H1 (cell line): ENCODE measurements at regions not wholly inside any gene's neighbourhood (a gene's known extent, or its start where the extent isn't known, plus 50 kb on each side); places are given as distances from the start of the nearest gene placed in this dataset.

ENCODE experiments used
- CTCF ChIA-PET: fragments of 300-600 bp; sonication (Branson Sonifier 250); formaldehyde crosslinking; loops from one replicate; lab custom pipeline; 2021; ENCODE audit not compliant: partially characterized antibody; lab: Charles Lee
- POLR2A ChIA-PET: fragments of 300-600 bp; sonication (Branson Sonifier 250); formaldehyde crosslinking; loops from one replicate; lab custom pipeline; 2021; ENCODE audit warnings: inconsistent platforms; ENCODE audit not compliant: partially characterized antibody; lab: Charles Lee
- DNase-seq, 2 experiments: peaks; one replicate each; pipeline versions ENCODE4 v3.0.0 to v3.0.0-alpha.2; 2010 to 2022; ENCODE audit warnings: low spot score in 2 of 2, low read depth in 1 of 2, mixed read lengths in 1 of 2
- FAIRE-seq: peaks from 2 replicates; lab custom pipeline; 2011; peaks lifted over from hg19 to GRCh38; lab: Jason Lieb, UNC
- H2AFZ ChIP-seq: 2 replicates; pipeline ENCODE4 v1.8.1; 2012; ENCODE audit warnings: low read length, inconsistent platforms
- H2AK5ac ChIP-seq: 2 replicates; pipeline ENCODE4 v1.6.1; 2013; ENCODE audit warnings: low read depth, low read length
- H2BK120ac ChIP-seq: replicated peaks from 2 replicates; pipeline ENCODE3; 2013; ENCODE audit warnings: low read depth, low read length, inconsistent platforms
- H2BK12ac ChIP-seq: 2 replicates; pipeline ENCODE4 v1.6.1; 2013; ENCODE audit warnings: low read depth, low read length
- H2BK15ac ChIP-seq: 2 replicates; pipeline ENCODE4 v1.6.1; 2013; ENCODE audit warnings: low read length
- H2BK20ac ChIP-seq: 2 replicates; pipeline ENCODE4 v1.6.1; 2013; ENCODE audit warnings: low read length
- H2BK5ac ChIP-seq: 2 replicates; pipeline ENCODE4 v1.6.1; 2013; ENCODE audit warnings: low read depth, low read length
- H3K14ac ChIP-seq: 2 replicates; pipeline ENCODE4 v1.6.1; 2013; ENCODE audit warnings: inconsistent platforms; ENCODE audit not compliant: insufficient read length
- H3K18ac ChIP-seq: 2 replicates; pipeline ENCODE4 v1.6.1; 2013; ENCODE audit warnings: low read length; ENCODE audit errors: extremely low read depth
- H3K23ac ChIP-seq: 2 replicates; pipeline ENCODE4 v1.6.1; 2013; ENCODE audit warnings: inconsistent platforms; ENCODE audit not compliant: insufficient read length
- H3K23me2 ChIP-seq: 2 replicates; pipeline ENCODE4 v1.6.1; 2013; ENCODE audit warnings: low read depth, low read length
- H3K27ac ChIP-seq: 2 replicates; pipeline ENCODE4 v1.6.1; 2011; ENCODE audit warnings: low read depth, low read length, inconsistent platforms
- H3K27me3 ChIP-seq, 4 experiments: replicated peaks in 1 of 4; 1 replicate in 1 of 4; 2 replicates in 3 of 4; pipeline versions ENCODE4 v1.6.1 to v1.8.1; 2011 to 2013; ENCODE audit warnings: low read length in 3 of 4, mild to moderate bottlenecking in 3 of 4, inconsistent platforms in 2 of 4, mixed read lengths in 2 of 4, moderate library complexity in 1 of 4; ENCODE audit not compliant: control insufficient read depth in 3 of 4, insufficient read depth in 3 of 4; ENCODE audit errors: extremely low read depth in 1 of 4
- H3K36me3 ChIP-seq, 4 experiments: 2 replicates each; pipeline versions ENCODE4 v1.6.1 to v1.8.1; 2011 to 2013; ENCODE audit warnings: mild to moderate bottlenecking in 4 of 4, low read length in 3 of 4, moderate library complexity in 2 of 4, control low read depth in 1 of 4, inconsistent platforms in 1 of 4; ENCODE audit not compliant: insufficient read depth in 4 of 4, control insufficient read depth in 2 of 4
- H3K4ac ChIP-seq: replicated peaks from 2 replicates; pipeline ENCODE3; 2013; ENCODE audit warnings: low read length, low read depth, mixed read lengths, inconsistent platforms; ENCODE audit not compliant: insufficient read length
- H3K4me1 ChIP-seq, 4 experiments: replicated peaks in 1 of 4; 1 replicate in 1 of 4; 2 replicates in 3 of 4; pipeline versions ENCODE4 v1.6.1 to v1.8.1; 2011 to 2013; ENCODE audit warnings: low read length in 3 of 4, inconsistent platforms in 2 of 4, mixed read lengths in 1 of 4; ENCODE audit not compliant: insufficient read depth in 4 of 4, control insufficient read depth in 3 of 4
- H3K4me2 ChIP-seq, 2 experiments: 2 replicates each; pipeline versions ENCODE4 v1.6.1 to v1.8.1; 2011 to 2013; ENCODE audit warnings: low read depth in 2 of 2, low read length in 2 of 2, control low read depth in 1 of 2, inconsistent platforms in 1 of 2, mild to moderate bottlenecking in 1 of 2; ENCODE audit not compliant: insufficient read depth in 1 of 2
- H3K4me3 ChIP-seq, 4 experiments: fragments of 200-600, 300-600 bp in 1 of 4; sonication (generic), shearing (Covaris generic), sonication (Bioruptor Twin) in 1 of 4; 2 replicates each; pipeline versions ENCODE4 v1.5.1 to v1.8.1; 2011 to 2016; ENCODE audit warnings: low read length in 4 of 4, low read depth in 3 of 4, control low read depth in 2 of 4, inconsistent platforms in 2 of 4, mild to moderate bottlenecking in 2 of 4, mixed read lengths in 1 of 4, moderate library complexity in 1 of 4; ENCODE audit not compliant: insufficient read depth in 2 of 4; ENCODE audit errors: extremely low read depth in 1 of 4
- H3K56ac ChIP-seq: replicated peaks from 2 replicates; pipeline ENCODE3; 2013; ENCODE audit warnings: low read depth, mild to moderate bottlenecking, mixed read lengths, low read length, inconsistent platforms; ENCODE audit not compliant: insufficient read length
- H3K79me1 ChIP-seq: 2 replicates; pipeline ENCODE4 v1.6.1; 2013; ENCODE audit warnings: low read depth, low read length, control low read depth
- H3K79me2 ChIP-seq, 2 experiments: 2 replicates each; pipeline versions ENCODE4 v1.6.1 to v1.8.1; 2012 to 2013; ENCODE audit warnings: low read length in 2 of 2, mild to moderate bottlenecking in 2 of 2, inconsistent platforms in 1 of 2; ENCODE audit not compliant: insufficient read depth in 2 of 2, control insufficient read depth in 1 of 2
- H3K9ac ChIP-seq, 4 experiments: replicated peaks in 1 of 4; 1 replicate in 1 of 4; 2 replicates in 3 of 4; pipeline versions ENCODE4 v1.6.1 to v1.8.1; 2011 to 2013; ENCODE audit warnings: low read depth in 3 of 4, low read length in 3 of 4, control low read depth in 2 of 4, mild to moderate bottlenecking in 2 of 4, moderate library complexity in 2 of 4, inconsistent platforms in 1 of 4; ENCODE audit errors: extremely low read depth in 1 of 4
- H3K9me3 ChIP-seq, 2 experiments: 2 replicates each; pipeline versions ENCODE4 v1.6.1 to v1.8.1; 2012 to 2013; ENCODE audit warnings: mild to moderate bottlenecking in 2 of 2, moderate library complexity in 2 of 2, control low read depth in 1 of 2, inconsistent platforms in 1 of 2, low read depth in 1 of 2, low read length in 1 of 2, mixed read lengths in 1 of 2; ENCODE audit not compliant: insufficient read depth in 2 of 2
- H4K20me1 ChIP-seq, 2 experiments: replicated peaks in 1 of 2; 2 replicates each; pipeline versions ENCODE3 to v1.8.1; 2011 to 2013; ENCODE audit warnings: inconsistent platforms in 2 of 2, low read length in 2 of 2, mild to moderate bottlenecking in 1 of 2; ENCODE audit not compliant: insufficient read depth in 2 of 2, control insufficient read depth in 1 of 2
- H4K5ac ChIP-seq: 2 replicates; pipeline ENCODE4 v1.6.1; 2013; ENCODE audit warnings: low read length, low read depth, mixed read lengths, inconsistent platforms; ENCODE audit not compliant: insufficient read length
- H4K8ac ChIP-seq: 2 replicates; pipeline ENCODE4 v1.8.0; 2013; ENCODE audit warnings: mild to moderate bottlenecking, moderate library complexity, low read length, inconsistent platforms; ENCODE audit not compliant: insufficient read depth; ENCODE audit errors: extremely low read depth
- H4K91ac ChIP-seq: replicated peaks from 2 replicates; pipeline ENCODE3; 2013; ENCODE audit warnings: low read length, mixed read lengths, inconsistent platforms; ENCODE audit not compliant: insufficient read length
- ASH2L ChIP-seq: fragments of 200-600, 300-600 bp; sonication (generic); IDR thresholded peaks from one replicate; pipeline ENCODE4 v1.7.1; 2017; ENCODE audit warnings: low read length
- CHD1 ChIP-seq: IDR thresholded peaks from 2 replicates; pipeline ENCODE4 v1.6.1; 2012; ENCODE audit warnings: low read depth, low read length, improper control_type of control experiment
- CHD2 ChIP-seq: IDR thresholded peaks from 2 replicates; pipeline ENCODE4 v1.6.1; 2012; ENCODE audit warnings: low read length, improper control_type of control experiment
- EP300 ChIP-seq, 2 experiments: IDR thresholded peaks; 1 replicate in 1 of 2; 2 replicates in 1 of 2; pipeline ENCODE4 v1.6.1; 2011 to 2012; ENCODE audit warnings: low read depth in 2 of 2, low read length in 2 of 2, mild to moderate bottlenecking in 2 of 2, borderline replicate concordance in 1 of 2, inconsistent platforms in 1 of 2, moderate library complexity in 1 of 2
- EZH2 ChIP-seq: fragments of 200-600 bp; sonication (generic); IDR thresholded peaks from 2 replicates; pipeline ENCODE4 v1.7.1; 2012; ENCODE audit warnings: low read depth, mild to moderate bottlenecking, moderate library complexity, low read length, inconsistent platforms; ENCODE audit not compliant: severe bottlenecking
- HDAC2 ChIP-seq, 2 experiments: fragments of 300-600 bp in 1 of 2; sonication (generic) in 1 of 2; IDR thresholded peaks; 2 replicates each; pipeline ENCODE4 v1.6.1; 2011 to 2012; ENCODE audit warnings: low read depth in 2 of 2, low read length in 2 of 2, mild to moderate bottlenecking in 2 of 2, moderate library complexity in 2 of 2, borderline replicate concordance in 1 of 2, inconsistent platforms in 1 of 2
- NRF1 ChIP-seq: IDR thresholded peaks from 2 replicates; pipeline ENCODE4 v1.6.1; 2011; ENCODE audit warnings: mild to moderate bottlenecking, low read depth, low read length, improper control_type of control experiment
- RFX5 ChIP-seq: IDR thresholded peaks from 2 replicates; pipeline ENCODE4 v1.6.1; 2011; ENCODE audit warnings: low read depth, low read length, improper control_type of control experiment, borderline replicate concordance
- SP1 ChIP-seq: IDR thresholded peaks from 2 replicates; pipeline ENCODE4 v1.6.1; 2011; ENCODE audit warnings: low read depth, low read length
- SP4 ChIP-seq: IDR thresholded peaks from 2 replicates; pipeline ENCODE4 v1.6.1; 2012; ENCODE audit warnings: low read length, inconsistent platforms
- TBP ChIP-seq: IDR thresholded peaks from 2 replicates; pipeline ENCODE4 v1.6.1; 2011; ENCODE audit warnings: low read depth, low read length, improper control_type of control experiment
- TCF12 ChIP-seq: IDR thresholded peaks from 2 replicates; pipeline ENCODE4 v1.6.1; 2011; ENCODE audit warnings: low read depth, mild to moderate bottlenecking, low read length
- ZNF274 ChIP-seq: IDR thresholded peaks from 2 replicates; pipeline ENCODE4 v1.7.0; 2012; ENCODE audit warnings: low read length, borderline replicate concordance; ENCODE audit errors: extremely low read depth
- WGBS, 2 experiments: shearing (Covaris generic) in 1 of 2; methylation state at CpG; one replicate each; pipeline versions ENCODE4 v1.1.6 to v1.1.7; 2013 to 2015; ENCODE audit warnings: low lambda C conversion rate in 2 of 2, mixed read lengths in 2 of 2, inconsistent platforms in 1 of 2, low coverage in 1 of 2, missing lambda C conversion rate in 1 of 2; ENCODE audit not compliant: insufficient replicate concordance in 2 of 2, insufficient coverage in 1 of 2, insufficient read length in 1 of 2; ENCODE audit errors: extremely low coverage in 1 of 2, missing lambda C conversion rate in 1 of 2; 5-methylcytosine and 5-hydroxymethylcytosine counted together
- TF ChIP-seq, protein P1 (sequence below): IDR thresholded peaks from 2 replicates; pipeline ENCODE4 v1.6.1; 2012; ENCODE audit warnings: inconsistent platforms

- H3K4ac ChIP-seq: no peak overlapping the region
- CTCF ChIA-PET: interaction anchor here (0.7 kb wide), 1 partner anchor 18 kb away, joined by 3 read pairs; no protein-coding TSS in a partner anchor
- no peak overlapping the region for H3K18ac ChIP-seq
- no peak overlapping the region for H3K9ac ChIP-seq
- H3K9me3 ChIP-seq: no peaks in the 10 kb centered on the region
- H3K4me3 ChIP-seq: no peak overlapping the region
- no peaks in the 10 kb centered on the region for H3K79me2 ChIP-seq
- no peak overlapping the region for H4K5ac ChIP-seq
- H3K23ac ChIP-seq: no peak overlapping the region
- DNase-seq: no peak
- no peak overlapping the region for H3K27ac ChIP-seq
- H2AFZ ChIP-seq: 0 out of 2 replicates have a peak overlapping the region, but pooled peaks have one; percentile 38
- no peaks in the 10 kb centered on the region for H4K20me1 ChIP-seq
- no peak overlapping the region for H4K91ac ChIP-seq
- no peak overlapping the region for H3K14ac ChIP-seq
- no peak overlapping the region for H2BK120ac ChIP-seq
- H2BK20ac ChIP-seq: no peak overlapping the region
- POLR2A ChIA-PET: no interaction called here
- H2BK15ac ChIP-seq: no peak overlapping the region
- no peak overlapping the region for H2BK5ac ChIP-seq
- no peaks in the 10 kb centered on the region for H3K23me2 ChIP-seq
- no peak for FAIRE-seq
- no peak overlapping the region for H4K8ac ChIP-seq
- H3K4me1 ChIP-seq: no peaks in the 10 kb centered on the region
- H3K27me3 ChIP-seq: no peaks in the 10 kb centered on the region
- no peak overlapping the region for H3K4me2 ChIP-seq
- 73% methylated on average over 3 of the region's 3 CpGs; no CpG with 5 or more reads in 1 of the 2 experiments for WGBS, 2 experiments
- no peaks in the 10 kb centered on the region for H3K36me3 ChIP-seq
- no peak overlapping the region for H2AK5ac ChIP-seq
- H3K79me1 ChIP-seq: no peaks in the 10 kb centered on the region
- no peak overlapping the region for H3K56ac ChIP-seq
- no peak overlapping the region for H2BK12ac ChIP-seq
- no peak for TF ChIP-seq CHD2
- TF ChIP-seq ZNF274: no peak
- no peak for TF ChIP-seq TBP
- TF ChIP-seq ASH2L: no peak
- TF ChIP-seq EZH2: no peak
- TF ChIP-seq CHD1: no peak
- TF ChIP-seq TCF12: no peak
- TF ChIP-seq, protein P1, sequence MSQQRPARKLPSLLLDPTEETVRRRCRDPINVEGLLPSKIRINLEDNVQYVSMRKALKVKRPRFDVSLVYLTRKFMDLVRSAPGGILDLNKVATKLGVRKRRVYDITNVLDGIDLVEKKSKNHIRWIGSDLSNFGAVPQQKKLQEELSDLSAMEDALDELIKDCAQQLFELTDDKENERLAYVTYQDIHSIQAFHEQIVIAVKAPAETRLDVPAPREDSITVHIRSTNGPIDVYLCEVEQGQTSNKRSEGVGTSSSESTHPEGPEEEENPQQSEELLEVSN: no peak
- TF ChIP-seq SP4: no peak
- no peak for TF ChIP-seq RFX5
- TF ChIP-seq HDAC2 (IDR thresholded peaks at IDR 0.05; ENCODE audit: borderline replicate concordance in 1 of 2, low read depth in 2 of 2, low read length in 2 of 2): no peak
- TF ChIP-seq SP1: no peak
- TF ChIP-seq NRF1: no peak
- TF ChIP-seq EP300 (IDR thresholded peaks at IDR 0.05; ENCODE audit: borderline replicate concordance in 1 of 2, low read depth in 2 of 2, low read length in 2 of 2): no peak
Observed at GRCh38 chr13:84684048-84684662, 801.9 kb upstream of the SLITRK1 start.
